NT2/D1 (cell line): ENCODE measurements at regions not wholly inside any gene's neighbourhood (a gene's known extent, or its start where the extent isn't known, plus 50 kb on each side); places are given as distances from the start of the nearest gene placed in this dataset.

Experiments
- DNase-seq: peaks from one replicate; pipeline ENCODE4 v3.0.0-alpha.2; 2011; ENCODE audit warnings: low read depth, low spot score
- H3K27me3 ChIP-seq: 2 replicates; pipeline ENCODE4 v1.6.0; 2011; ENCODE audit warnings: mild to moderate bottlenecking; ENCODE audit not compliant: insufficient read length, insufficient read depth
- H3K36me3 ChIP-seq: 2 replicates; pipeline ENCODE4 v1.6.1; 2011; ENCODE audit warnings: mild to moderate bottlenecking, low read length, mixed read lengths; ENCODE audit not compliant: insufficient read depth, insufficient read length
- H3K4me1 ChIP-seq: 2 replicates; pipeline ENCODE4 v1.5.1; 2011; ENCODE audit not compliant: insufficient read depth, insufficient read length
- H3K4me3 ChIP-seq: 2 replicates; pipeline ENCODE4 v1.5.1; 2011; ENCODE audit warnings: low read depth; ENCODE audit not compliant: insufficient read length
- H3K9ac ChIP-seq: 2 replicates; pipeline ENCODE4 v1.6.0; 2011; ENCODE audit warnings: low read depth; ENCODE audit not compliant: insufficient read length
- H3K9me3 ChIP-seq: 2 replicates; pipeline ENCODE4 v1.5.1; 2011; ENCODE audit warnings: mild to moderate bottlenecking, low read length; ENCODE audit not compliant: insufficient read depth
- SUZ12 ChIP-seq: IDR thresholded peaks from 2 replicates; pipeline ENCODE4 v1.6.1; 2011; ENCODE audit not compliant: insufficient read length, insufficient read depth; ENCODE audit errors: extremely low read depth
- YY1 ChIP-seq: IDR thresholded peaks from 2 replicates; pipeline ENCODE4 v1.6.1; 2011; ENCODE audit not compliant: insufficient read length, insufficient read depth
- ZNF274 ChIP-seq: IDR thresholded peaks from 2 replicates; pipeline ENCODE4 v1.6.1; 2011; ENCODE audit warnings: mild to moderate bottlenecking, low read depth, low read length

- TF ChIP-seq YY1 (no peak), SUZ12 (no peak), ZNF274 (no peak)
- Histone ChIP-seq H3K9ac (no peak overlapping the region), H3K4me1 (no peaks in the 10 kb centered on the region), H3K27me3 (no peaks in the 10 kb centered on the region), H3K9me3 (no peaks in the 10 kb centered on the region), H3K36me3 (no peaks in the 10 kb centered on the region), H3K4me3 (no peak overlapping the region)
- no peak for DNase-seq
These were observed 78.3 kb downstream of the IRX5 start for GRCh38 chr16:55008836-55009510.

- TF ChIP-seq YY1, result no peak
- no peak for TF ChIP-seq ZNF274
- TF ChIP-seq SUZ12, result no peak
- H3K27me3 ChIP-seq, result no peaks in the 10 kb centered on the region
- no peaks in the 10 kb centered on the region for H3K36me3 ChIP-seq
- H3K9me3 ChIP-seq, result no peaks in the 10 kb centered on the region
- no peak overlapping the region for H3K9ac ChIP-seq
- H3K4me3 ChIP-seq, result no peak overlapping the region
- no peak for DNase-seq
- H3K4me1 ChIP-seq, result no peaks in the 10 kb centered on the region
These were observed 78.9 kb downstream of the IRX5 start for GRCh38 chr16:55009581-55009980.

GRCh38 chr16:55010492-55011160, 80.0 kb downstream of the IRX5 start:
- Histone ChIP-seq H3K4me3 (no peak overlapping the region), H3K36me3 (no peaks in the 10 kb centered on the region), H3K27me3 (no peaks in the 10 kb centered on the region), H3K9me3 (no peaks in the 10 kb centered on the region), H3K4me1 (no peaks in the 10 kb centered on the region), H3K9ac (no peak overlapping the region)
- DNase-seq, result no peak
- TF ChIP-seq YY1 (no peak), ZNF274 (no peak), SUZ12 (no peak)

GRCh38 chr16:55012362-55012761, 81.7 kb downstream of the IRX5 start:
- no peak overlapping the region for H3K9ac ChIP-seq
- no peak for DNase-seq
- TF ChIP-seq SUZ12, result no peak
- TF ChIP-seq ZNF274, result no peak
- no peak for TF ChIP-seq YY1
- H3K9me3 ChIP-seq, result no peaks in the 10 kb centered on the region
- H3K4me1 ChIP-seq, result no peaks in the 10 kb centered on the region
- H3K36me3 ChIP-seq, result no peaks in the 10 kb centered on the region
- no peak overlapping the region for H3K4me3 ChIP-seq
- no peaks in the 10 kb centered on the region for H3K27me3 ChIP-seq

- no peaks in the 10 kb centered on the region for H3K9me3 ChIP-seq
- no peaks in the 10 kb centered on the region for H3K27me3 ChIP-seq
- no peaks in the 10 kb centered on the region for H3K36me3 ChIP-seq
- no peaks in the 10 kb centered on the region for H3K4me1 ChIP-seq
- H3K4me3 ChIP-seq, result no peak overlapping the region
- no peak overlapping the region for H3K9ac ChIP-seq
- no peak for DNase-seq
- TF ChIP-seq SUZ12 (no peak), ZNF274 (no peak), YY1 (no peak)
These were observed 82.1 kb downstream of the IRX5 start for GRCh38 chr16:55012793-55013192.

GRCh38 chr16:55014022-55014421, 83.4 kb downstream of the IRX5 start:
- Histone ChIP-seq H3K9me3 (no peaks in the 10 kb centered on the region), H3K36me3 (no peaks in the 10 kb centered on the region), H3K4me3 (no peak overlapping the region), H3K27me3 (no peaks in the 10 kb centered on the region), H3K9ac (no peak overlapping the region), H3K4me1 (no peaks in the 10 kb centered on the region)
- no peak for TF ChIP-seq YY1
- no peak for TF ChIP-seq SUZ12
- TF ChIP-seq ZNF274, result no peak
- no peak for DNase-seq

- Histone ChIP-seq H3K9ac (no peak overlapping the region), H3K9me3 (no peaks in the 10 kb centered on the region), H3K4me1 (no peaks in the 10 kb centered on the region), H3K4me3 (no peak overlapping the region), H3K36me3 (no peaks in the 10 kb centered on the region), H3K27me3 (no peaks in the 10 kb centered on the region)
- DNase-seq, result no peak
- TF ChIP-seq ZNF274, result no peak
- TF ChIP-seq YY1, result no peak
- no peak for TF ChIP-seq SUZ12
These were observed 84.7 kb downstream of the IRX5 start for GRCh38 chr16:55015181-55015913.
